Fibroblast of mammary gland (primary cell): ENCODE measurements at regions not wholly inside any gene's neighbourhood (a gene's known extent, or its start where the extent isn't known, plus 50 kb on each side); places are given as distances from the start of the nearest gene placed in this dataset.

Source experiments
- DNase-seq: peaks from one replicate; pipeline ENCODE4 v3.0.0-alpha.2; 2010; ENCODE audit warnings: low read depth
- H3K4me3 ChIP-seq: 2 replicates; pipeline ENCODE4 v1.5.1; 2011; ENCODE audit warnings: low read depth, mild to moderate bottlenecking, low read length, moderate library complexity; ENCODE audit not compliant: control insufficient read depth
- CTCF ChIP-seq: conservative IDR thresholded peaks from 2 replicates; pipeline ENCODE4 v1.5.1; 2011; ENCODE audit warnings: low read depth, low read length, inconsistent platforms; ENCODE audit not compliant: control insufficient read depth, insufficient read depth

DNA sequence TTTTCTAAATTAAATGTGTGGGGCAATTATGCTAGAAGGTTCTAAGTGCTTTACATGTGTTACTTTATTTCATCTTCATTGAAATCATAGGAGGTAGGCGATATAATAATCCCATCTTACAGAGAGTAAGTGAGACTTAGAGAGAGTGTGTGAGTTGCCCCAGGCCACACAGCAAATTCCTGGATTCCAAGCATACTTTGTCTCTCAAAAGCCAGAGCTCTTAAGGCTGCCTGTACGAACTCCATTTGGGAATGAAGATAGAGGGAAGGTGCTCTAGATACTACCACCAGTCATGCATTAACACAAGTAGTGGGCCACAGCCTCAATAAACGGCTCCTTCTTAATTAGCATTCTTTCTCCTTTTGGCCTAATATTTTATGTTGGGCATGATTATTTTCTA is 170.1 kb downstream of the SIPA1L2 start:
- no peak for TF ChIP-seq CTCF
- no peak overlapping the region for H3K4me3 ChIP-seq
- DNase-seq, result no peak

DNA sequence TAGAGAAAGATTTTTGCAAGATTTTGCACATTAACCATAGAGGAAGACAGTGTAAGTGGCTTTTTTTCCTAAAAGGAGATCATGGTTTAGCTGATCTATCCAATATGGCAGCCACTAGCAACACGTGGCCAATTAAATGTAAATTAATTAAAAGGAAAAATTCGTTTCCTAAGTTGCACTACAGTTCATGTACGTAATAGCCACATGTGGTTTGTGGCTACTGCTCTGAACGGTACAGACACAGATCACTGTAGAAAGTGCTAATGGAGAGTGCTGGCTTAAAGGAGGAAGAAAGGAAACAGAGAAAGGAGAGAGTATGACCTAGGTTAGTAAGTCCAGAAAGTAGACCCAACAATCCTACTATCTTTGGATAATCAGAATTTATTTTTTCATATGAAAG is 170.8 kb downstream of the SIPA1L2 start:
- no peak overlapping the region for H3K4me3 ChIP-seq
- no peak for DNase-seq
- no peak for TF ChIP-seq CTCF

GRCh38 chr1:232457595-232457994 is 172.3 kb downstream of the SIPA1L2 start:
- no peak overlapping the region for H3K4me3 ChIP-seq
- no peak for DNase-seq
- TF ChIP-seq CTCF, result no peak

GRCh38 chr1:232456714-232457113 is 173.2 kb downstream of the SIPA1L2 start:
- no peak for DNase-seq
- TF ChIP-seq CTCF, result no peak
- no peak overlapping the region for H3K4me3 ChIP-seq

DNA sequence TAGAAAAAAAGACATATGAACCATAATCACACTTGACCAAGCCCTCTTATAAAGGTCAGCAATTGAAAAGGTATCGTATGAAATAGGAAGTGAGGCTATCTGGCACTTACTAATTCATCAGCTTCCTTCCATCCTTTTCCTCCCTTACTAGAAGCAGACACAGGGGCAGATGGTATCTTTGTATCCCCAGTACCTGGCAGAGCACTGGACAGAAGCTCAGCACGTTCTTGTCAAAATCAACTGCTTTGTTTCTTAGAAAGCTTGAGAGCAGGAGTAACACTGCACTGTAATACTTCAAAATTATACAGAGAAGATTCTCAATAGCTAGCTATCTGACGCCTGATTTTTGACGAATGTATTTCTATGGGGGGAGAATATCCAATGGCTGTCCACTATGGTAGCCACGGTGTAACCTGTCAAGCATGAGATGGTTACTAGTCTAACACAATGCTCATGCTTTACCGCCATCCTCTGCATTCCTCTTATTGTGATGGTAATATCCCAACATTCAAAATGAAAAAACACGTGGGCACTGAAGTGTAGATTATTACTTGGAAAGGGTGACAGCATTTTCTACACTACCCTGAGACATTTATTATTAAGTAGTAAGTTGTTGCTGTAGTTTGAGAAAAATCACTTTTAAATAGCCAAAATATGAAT is 175.6 kb downstream of the SIPA1L2 start:
- no peak overlapping the region for H3K4me3 ChIP-seq
- TF ChIP-seq CTCF, result no peak
- DNase-seq, result no peak

DNA sequence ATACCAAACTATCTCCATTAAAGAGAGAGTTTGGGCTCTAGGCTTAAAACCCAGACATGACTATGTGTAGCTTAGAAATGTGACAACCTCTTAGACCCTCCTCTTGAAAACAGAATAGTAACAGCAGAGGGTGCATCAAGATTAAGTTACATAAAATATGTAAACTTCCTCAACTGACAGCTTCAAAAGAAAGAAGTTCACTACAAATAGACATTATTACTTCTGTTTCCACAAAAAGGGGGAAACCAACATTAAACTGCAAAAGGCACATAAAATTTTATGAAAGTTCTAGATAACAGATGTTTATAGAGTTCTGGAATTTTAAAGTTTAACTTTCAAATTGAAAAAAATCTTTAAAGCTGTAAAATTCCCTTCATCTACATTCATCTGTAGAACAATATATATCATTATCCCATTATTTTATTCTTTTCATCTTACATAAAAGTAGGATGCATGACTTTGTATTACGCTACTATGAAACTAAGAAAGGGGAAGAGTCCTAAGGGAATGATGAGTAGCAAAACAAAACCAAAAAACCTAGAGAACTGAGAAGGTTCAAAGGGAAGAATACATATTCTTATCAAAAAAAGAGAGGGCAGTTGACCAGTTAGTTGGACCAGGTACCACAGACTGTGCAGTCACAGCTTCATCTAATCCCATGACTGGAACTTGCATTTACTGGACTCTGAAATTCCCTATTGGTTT is 177.0 kb downstream of the SIPA1L2 start:
- H3K4me3 ChIP-seq, result no peak overlapping the region
- no peak for TF ChIP-seq CTCF
- DNase-seq, result no peak
